Muscle of leg (tissue), 3 donors: ENCODE measurements at regions not wholly inside any gene's neighbourhood (a gene's known extent, or its start where the extent isn't known, plus 50 kb on each side); places are given as distances from the start of the nearest gene placed in this dataset.
A peak's percentile ranks its signal among the peaks of the same experiment; 100 is the strongest.

Experiments
- DNase-seq: peaks from one replicate; pipeline ENCODE4 v3.0.0; 2013
- H3K27ac ChIP-seq: one replicate; pipeline ENCODE4 v1.5.1; 2013; ENCODE audit warnings: mild to moderate bottlenecking, low read length, control low read depth
- H3K27me3 ChIP-seq: one replicate; pipeline ENCODE4 v1.6.1; 2013; ENCODE audit warnings: low read length; ENCODE audit not compliant: control insufficient read depth, insufficient read depth
- H3K36me3 ChIP-seq: one replicate; pipeline ENCODE4 v1.6.1; 2013; ENCODE audit warnings: low read length; ENCODE audit not compliant: control insufficient read depth, insufficient read depth
- H3K4me1 ChIP-seq: one replicate; pipeline ENCODE4 v1.6.1; 2013; ENCODE audit warnings: low read length; ENCODE audit not compliant: control insufficient read depth, insufficient read depth
- H3K4me3 ChIP-seq: one replicate; pipeline ENCODE4 v1.5.1; 2013; ENCODE audit warnings: low read length, control low read depth
- H3K9me3 ChIP-seq: replicated peaks from 2 replicates; pipeline ENCODE4 v1.6.1; 2013; ENCODE audit warnings: low read depth, low read length; ENCODE audit not compliant: control insufficient read depth
- WGBS: methylation state at CpG from one replicate; pipeline ENCODE4 v1.1.5; 2013; ENCODE audit warnings: missing lambda C conversion rate; ENCODE audit not compliant: insufficient coverage; 5-methylcytosine and 5-hydroxymethylcytosine counted together

DNA sequence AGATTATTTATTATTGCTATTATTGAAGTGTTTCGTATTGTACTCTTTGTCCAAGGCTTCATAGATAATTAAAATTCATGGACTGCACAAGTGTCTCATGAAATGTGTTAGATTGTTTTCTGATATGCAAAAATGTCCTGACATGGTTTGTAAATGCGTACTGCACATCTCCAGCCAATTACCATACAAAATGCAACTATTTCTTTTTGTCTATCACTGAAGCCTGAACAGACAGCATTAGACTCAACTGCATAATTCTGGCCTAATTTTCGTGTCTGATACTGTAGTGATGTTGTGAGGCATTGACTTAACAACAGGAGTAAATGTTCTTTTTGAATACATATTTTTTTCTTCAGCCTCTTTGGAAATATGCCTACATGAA lies 498.2 kb upstream of the CD180 start:
- DNase-seq = no peak
- WGBS = no CpG with 5 or more reads among the region's 3 CpGs
- no peaks in the 10 kb centered on the region for H3K9me3 ChIP-seq
- H3K27ac ChIP-seq = no peak overlapping the region
- H3K4me3 ChIP-seq = no peak overlapping the region
- no peaks in the 10 kb centered on the region for H3K36me3 ChIP-seq
- H3K4me1 ChIP-seq = peaks cover 2% of the 10 kb centered on the region
- no peaks in the 10 kb centered on the region for H3K27me3 ChIP-seq

DNA sequence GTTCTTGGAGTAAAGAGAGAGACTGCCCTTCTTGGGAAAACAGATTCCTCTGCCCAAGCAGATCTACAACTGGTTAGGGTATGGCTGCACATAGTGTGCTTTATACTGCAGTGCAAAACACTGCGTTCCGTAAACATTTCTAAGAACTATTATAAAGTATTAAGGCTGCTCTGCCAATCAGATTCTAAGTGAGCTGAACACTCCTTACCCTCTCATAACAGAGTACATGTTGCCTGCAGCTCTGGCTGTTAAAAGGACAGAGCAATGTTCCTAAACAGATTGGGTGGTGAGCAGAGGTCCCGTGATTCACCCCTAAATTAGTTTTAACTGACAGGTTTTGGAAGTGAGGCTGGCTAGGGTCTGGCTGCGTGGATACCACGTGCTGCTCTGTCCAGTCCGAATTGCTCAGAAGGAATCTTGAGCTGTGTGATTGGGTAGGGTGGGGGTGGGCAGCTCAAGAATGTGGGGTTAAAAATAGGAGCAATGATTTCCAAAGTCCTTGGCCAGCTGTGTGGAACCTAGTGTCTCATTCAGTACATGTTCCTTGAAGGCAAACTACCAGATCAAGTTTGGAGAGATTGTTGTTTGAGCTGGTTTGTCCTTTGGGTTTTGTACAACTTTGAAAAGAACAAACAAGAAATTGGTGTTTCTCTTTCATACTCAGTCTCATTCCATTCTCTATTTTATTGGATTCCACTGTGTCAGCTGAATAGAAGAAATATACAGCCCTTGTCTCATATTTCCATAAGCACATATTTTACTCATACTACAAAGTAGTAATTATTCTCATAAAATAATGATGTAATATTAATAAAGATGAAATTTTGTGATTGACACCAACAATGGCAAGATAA lies 497.6 kb upstream of the CD180 start:
- H3K36me3 ChIP-seq = no peaks in the 10 kb centered on the region

DNA sequence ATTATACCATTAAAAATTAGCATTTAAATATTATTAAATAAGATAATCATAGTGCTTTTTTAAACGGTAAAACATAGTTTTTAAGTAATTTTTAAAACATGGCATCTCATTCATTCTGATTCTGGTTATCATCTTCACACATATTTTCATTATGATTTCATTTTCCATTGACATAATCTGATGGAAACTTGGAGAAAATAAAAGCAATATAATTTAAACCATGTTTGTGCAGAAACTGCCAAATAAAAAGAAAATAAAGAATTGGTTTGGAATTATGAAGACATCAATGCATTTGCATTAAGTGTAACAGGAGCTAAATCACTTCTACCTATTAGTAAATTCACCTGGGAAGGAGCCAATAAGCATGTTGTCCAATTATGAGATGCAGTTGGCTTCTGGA lies 490.1 kb upstream of the CD180 start:
- H3K4me3 ChIP-seq = no peak overlapping the region
- DNase-seq = peak; percentile 67
- no peaks in the 10 kb centered on the region for H3K4me1 ChIP-seq
- H3K27ac ChIP-seq = no peak overlapping the region
- H3K27me3 ChIP-seq = no peaks in the 10 kb centered on the region
- H3K9me3 ChIP-seq = no peaks in the 10 kb centered on the region
- WGBS = no CpG with 5 or more reads among the region's 1 CpG
- no peaks in the 10 kb centered on the region for H3K36me3 ChIP-seq

More for the DNA sequence above, 497.6 kb upstream of the CD180 start:
- no peaks in the 10 kb centered on the region for H3K9me3 ChIP-seq
- peak; percentile 73 for DNase-seq
- 62% methylated on average over 4 of the region's 6 CpGs for WGBS
- H3K4me1 ChIP-seq = peaks cover 2% of the 10 kb centered on the region
- H3K27ac ChIP-seq = peak overlapping the region; percentile 10
- no peaks in the 10 kb centered on the region for H3K27me3 ChIP-seq
- H3K4me3 ChIP-seq = no peak overlapping the region

DNA sequence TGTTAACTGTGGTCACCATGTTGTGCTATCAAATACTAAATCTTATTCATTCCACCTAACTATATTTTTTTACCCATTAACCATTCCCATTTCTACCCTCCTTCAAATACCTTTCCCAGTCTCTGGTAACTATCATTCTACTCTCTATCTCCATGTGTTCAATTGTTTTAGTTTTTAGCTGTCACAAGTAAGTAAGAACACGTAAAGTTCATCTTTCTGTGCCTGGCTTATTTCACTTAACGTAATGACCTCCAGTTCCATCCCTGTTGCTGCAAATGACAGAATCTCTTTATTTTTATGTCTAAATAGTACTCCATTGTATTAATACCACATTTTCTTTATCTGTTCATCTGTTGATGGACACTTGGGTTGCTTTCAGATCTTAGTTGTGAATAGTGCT lies 485.1 kb upstream of the CD180 start:
- H3K27ac ChIP-seq = no peak overlapping the region
- no peak for DNase-seq
- no peaks in the 10 kb centered on the region for H3K27me3 ChIP-seq
- H3K4me1 ChIP-seq = peaks cover 10% of the 10 kb centered on the region
- WGBS = no CpG with 5 or more reads among the region's 2 CpGs
- no peaks in the 10 kb centered on the region for H3K36me3 ChIP-seq
- H3K4me3 ChIP-seq = no peak overlapping the region
- no peaks in the 10 kb centered on the region for H3K9me3 ChIP-seq

DNA sequence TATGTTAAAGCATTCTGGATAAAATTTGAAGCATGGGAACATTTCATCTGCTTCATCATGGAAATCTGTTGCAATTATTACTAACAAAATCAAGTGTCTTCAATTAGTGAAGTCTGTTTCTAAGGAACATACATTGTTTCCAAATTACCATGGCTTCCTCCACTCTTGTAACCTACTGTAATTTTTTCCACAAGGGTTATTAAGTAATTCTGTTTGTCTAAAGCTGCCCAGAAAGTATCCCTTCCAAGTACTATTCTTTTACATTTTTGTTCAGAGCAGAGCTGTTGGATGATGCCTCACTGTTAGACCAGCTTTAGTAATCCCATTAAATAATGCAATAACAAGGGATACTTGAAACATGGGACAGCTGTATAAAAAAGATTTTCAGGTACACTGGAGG lies 483.5 kb upstream of the CD180 start:
- peak; percentile 93 for DNase-seq
- Histone ChIP-seq H3K4me1 (peaks cover 10% of the 10 kb centered on the region), H3K4me3 (no peak overlapping the region), H3K27ac (peak overlapping the region; percentile 85), H3K27me3 (no peaks in the 10 kb centered on the region), H3K9me3 (no peaks in the 10 kb centered on the region), H3K36me3 (no peaks in the 10 kb centered on the region)

DNA sequence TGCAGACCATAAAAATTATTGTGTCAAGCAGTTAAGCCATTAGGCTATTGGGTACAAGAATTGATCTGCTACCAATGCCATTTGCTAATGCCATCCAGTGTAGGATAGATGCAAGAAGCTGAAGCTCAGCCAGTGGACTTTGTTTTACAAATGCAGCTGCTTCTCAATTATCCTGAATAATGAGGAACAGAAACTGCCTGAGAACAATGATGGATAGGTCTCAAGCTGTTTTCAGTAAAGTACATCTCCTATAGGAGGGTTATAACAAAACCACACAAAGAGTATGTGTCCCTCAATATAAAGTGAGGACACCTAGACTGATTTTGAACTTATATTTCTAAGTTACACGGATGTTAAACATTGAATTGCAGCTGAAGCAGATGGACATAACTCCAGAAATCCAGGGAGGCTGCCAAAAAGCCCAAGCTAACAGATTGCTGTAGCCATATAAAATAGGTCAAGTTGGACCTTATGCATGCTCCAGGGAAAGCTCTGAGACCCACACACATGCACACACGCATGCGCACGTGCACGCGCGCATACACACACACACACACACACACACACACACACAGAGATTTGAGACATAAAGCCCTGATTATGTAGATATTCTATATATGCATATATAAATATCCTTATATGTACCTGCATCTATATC lies 482.7 kb upstream of the CD180 start:
- Histone ChIP-seq H3K27me3 (no peaks in the 10 kb centered on the region), H3K27ac (peak overlapping the region; percentile 29), H3K4me3 (no peak overlapping the region), H3K36me3 (no peaks in the 10 kb centered on the region), H3K9me3 (no peaks in the 10 kb centered on the region), H3K4me1 (peaks cover 10% of the 10 kb centered on the region)
- WGBS = no CpG with 5 or more reads among the region's 7 CpGs
- DNase-seq = peak; percentile 79

DNA sequence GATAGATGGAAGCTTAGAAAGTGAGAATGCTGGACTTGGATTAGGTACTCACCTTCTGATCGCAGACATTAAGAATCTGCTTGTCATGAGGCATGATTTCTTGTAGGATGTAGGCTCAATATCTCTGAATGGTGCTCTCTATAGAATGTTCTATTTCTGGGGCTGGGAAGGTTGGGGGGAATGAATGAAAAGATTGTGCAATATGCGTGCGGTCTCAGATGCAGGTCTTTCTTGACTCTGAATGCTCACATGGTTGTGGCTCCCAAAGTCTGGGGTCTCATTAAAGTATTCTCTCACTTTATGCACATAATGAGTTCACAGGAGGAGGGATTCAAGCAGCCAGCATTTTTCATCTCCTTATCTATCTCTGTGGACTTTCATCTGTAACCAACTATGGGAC lies 482.0 kb upstream of the CD180 start:
- no peaks in the 10 kb centered on the region for H3K9me3 ChIP-seq
- H3K4me3 ChIP-seq = no peak overlapping the region
- peak overlapping the region; percentile 29 for H3K27ac ChIP-seq
- no peak for DNase-seq
- WGBS = no CpG with 5 or more reads among the region's 3 CpGs
- H3K36me3 ChIP-seq = no peaks in the 10 kb centered on the region
- no peaks in the 10 kb centered on the region for H3K27me3 ChIP-seq
- peaks cover 10% of the 10 kb centered on the region for H3K4me1 ChIP-seq

DNA sequence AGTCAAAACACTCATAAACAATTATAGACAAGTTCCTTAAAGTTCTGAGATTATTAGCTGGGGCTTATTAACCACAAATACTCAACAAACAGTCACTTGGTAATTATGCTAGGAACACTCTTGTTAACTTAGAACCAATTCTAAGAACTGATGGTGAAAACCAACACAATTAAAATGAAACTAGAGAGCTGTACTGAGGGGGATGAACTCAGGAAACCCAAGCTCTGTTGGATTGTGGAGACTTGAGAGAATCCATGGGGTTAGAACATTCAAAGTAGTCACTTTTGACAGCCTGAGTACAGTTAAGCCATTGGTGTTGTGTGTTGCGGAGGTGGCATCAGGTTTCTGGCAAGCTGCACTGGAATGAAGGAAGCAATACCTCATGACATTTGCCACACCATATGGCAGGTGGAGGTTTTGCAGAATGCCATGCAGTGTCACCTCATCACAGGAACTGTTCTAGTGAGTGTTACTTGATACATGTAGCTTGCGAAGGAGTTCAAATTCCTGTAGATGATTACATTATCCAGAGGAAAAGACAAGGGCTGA lies 480.9 kb upstream of the CD180 start:
- Histone ChIP-seq H3K36me3 (no peaks in the 10 kb centered on the region), H3K27me3 (no peaks in the 10 kb centered on the region), H3K4me3 (no peak overlapping the region), H3K4me1 (peaks cover 10% of the 10 kb centered on the region), H3K9me3 (no peaks in the 10 kb centered on the region), H3K27ac (no peak overlapping the region)
- 100% methylated on average over 1 of the region's 2 CpGs for WGBS
- DNase-seq = peak; percentile 59

DNA sequence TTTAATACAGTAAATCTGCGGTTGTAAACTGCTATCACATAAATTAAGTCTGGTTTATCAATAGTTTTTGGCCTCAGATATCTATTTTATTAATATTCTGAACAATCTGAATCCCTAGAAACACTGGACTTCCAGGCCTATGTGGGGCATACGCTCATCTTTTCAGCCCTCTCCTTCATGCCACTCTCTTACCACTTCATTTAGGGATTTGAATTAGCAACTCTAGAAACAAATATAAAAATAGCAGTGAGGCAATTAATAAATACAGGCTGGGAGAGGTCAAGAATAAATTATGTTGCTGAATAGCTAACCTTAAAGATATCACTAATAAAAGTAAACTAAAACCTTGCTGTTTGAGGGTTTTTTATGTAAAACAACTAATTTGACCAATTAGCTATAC lies 480.3 kb upstream of the CD180 start:
- Histone ChIP-seq H3K36me3 (no peaks in the 10 kb centered on the region), H3K27ac (no peak overlapping the region), H3K9me3 (no peaks in the 10 kb centered on the region), H3K27me3 (no peaks in the 10 kb centered on the region), H3K4me1 (peaks cover 10% of the 10 kb centered on the region), H3K4me3 (no peak overlapping the region)
- DNase-seq = no peak
- no CpG with 5 or more reads among the region's 2 CpGs for WGBS

DNA sequence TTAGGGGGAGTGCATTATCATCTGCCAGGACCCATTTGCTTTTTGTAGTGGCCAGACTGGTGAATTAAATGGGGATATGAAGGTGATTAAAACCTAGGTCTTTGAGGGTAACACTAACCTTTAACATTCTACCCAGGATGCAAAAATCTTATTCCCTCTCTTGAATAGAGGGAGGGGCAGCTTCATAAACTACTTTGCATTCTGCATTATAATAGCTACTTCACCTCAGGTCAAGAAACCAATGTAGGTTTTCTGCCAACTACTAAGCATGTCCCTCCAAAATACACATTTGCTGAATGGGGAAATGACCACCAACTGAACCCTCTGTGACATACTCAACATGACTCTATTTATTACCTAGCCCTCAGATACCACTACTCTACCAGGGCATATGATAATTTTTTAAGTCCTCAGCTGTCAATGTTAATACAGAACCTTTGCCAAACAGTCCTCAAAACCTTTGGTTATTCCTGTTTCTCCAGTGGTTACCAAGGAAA lies 477.6 kb upstream of the CD180 start:
- Histone ChIP-seq H3K4me3 (no peak overlapping the region), H3K9me3 (no peaks in the 10 kb centered on the region), H3K4me1 (peaks cover 6% of the 10 kb centered on the region), H3K36me3 (no peaks in the 10 kb centered on the region), H3K27ac (no peak overlapping the region), H3K27me3 (no peaks in the 10 kb centered on the region)
- DNase-seq = no peak
